SK-N-SH treated with all-trans-retinoic acid at 6 μM for 48 hours (cell line): ENCODE measurements at regions not wholly inside any gene's neighbourhood (a gene's known extent, or its start where the extent isn't known, plus 50 kb on each side); places are given as distances from the start of the nearest gene placed in this dataset.

Source experiments
- CREB5 ChIP-seq: fragments of 250-450 bp; sonication (Bioruptor Pico); IDR thresholded peaks from 2 replicates; pipeline ENCODE4 v1.5.1; 2020; ENCODE audit warnings: low read depth, mild to moderate bottlenecking, moderate library complexity
- ISL1 ChIP-seq: fragments of 250-450 bp; sonication (Bioruptor Pico); IDR thresholded peaks from 2 replicates; pipeline ENCODE4 v2.1.2; 2022; ENCODE audit warnings: mild to moderate bottlenecking, moderate library complexity
- PATZ1 ChIP-seq: fragments of 250-450 bp; sonication (Bioruptor Pico); IDR thresholded peaks from 2 replicates; pipeline ENCODE4 v1.8.0; 2020; ENCODE audit warnings: mild to moderate bottlenecking, moderate library complexity, borderline replicate concordance
- POU6F1 ChIP-seq: fragments of 250-450 bp; sonication (Bioruptor Pico); IDR thresholded peaks from 2 replicates; pipeline ENCODE4 v1.8.0; 2021; ENCODE audit warnings: low read depth, mild to moderate bottlenecking, moderate library complexity, borderline replicate concordance
- TSHZ2 ChIP-seq: fragments of 250-450 bp; sonication (Bioruptor Pico); IDR thresholded peaks from 2 replicates; pipeline ENCODE4 v1.5.0; 2020; ENCODE audit warnings: mild to moderate bottlenecking, moderate library complexity

GRCh38 chr14:86464341-86464740 lies 934.4 kb downstream of the FLRT2 start:
- TF ChIP-seq TSHZ2 (CRISPR knock-in tag) (no peak), CREB5 (no peak), ISL1 (CRISPR knock-in tag) (no peak), PATZ1 (CRISPR knock-in tag) (no peak), POU6F1 (CRISPR knock-in tag) (no peak)
